PC-9 (cell line): ENCODE measurements at regions not wholly inside any gene's neighbourhood (a gene's known extent, or its start where the extent isn't known, plus 50 kb on each side); places are given as distances from the start of the nearest gene placed in this dataset.

Source experiments
- BruUV-seq: library from RNA; stranded (reverse); fragments of 400-500 nt; replicated peaks from 2 replicates; lab custom pipeline; 2021; lab: Mats Ljungman, UMichigan
- CTCF ChIA-PET: fragments of 300-600 bp; sonication (Branson Sonifier 250); formaldehyde crosslinking; loops from one replicate; lab custom pipeline; 2022; ENCODE audit warnings: antibody characterized with exemption; lab: Charles Lee
- POLR2A ChIA-PET: fragments of 300-600 bp; sonication (Branson Sonifier 250); formaldehyde crosslinking; loops from one replicate; lab custom pipeline; 2022; ENCODE audit warnings: antibody characterized with exemption; ENCODE audit not compliant: unreplicated experiment; lab: Charles Lee
- DNase-seq, 2 experiments: peaks; one replicate each; pipeline versions ENCODE4 v3.0.0 to v3.0.0-alpha.2; 2015 to 2022; ENCODE audit warnings: mixed read lengths in 1 of 2
- H2AFZ ChIP-seq: fragments of 200-600 bp; sonication (generic); 2 replicates; pipeline ENCODE4 v1.8.1; 2017; ENCODE audit warnings: antibody characterized with exemption
- H3F3A ChIP-seq: fragments of 200-600 bp; sonication (generic); 2 replicates; pipeline ENCODE4 v1.8.1; 2017; ENCODE audit warnings: antibody characterized with exemption, mild to moderate bottlenecking, low read depth; ENCODE audit not compliant: insufficient read depth
- H3K27ac ChIP-seq: fragments of 200-600 bp; sonication (generic); 2 replicates; pipeline ENCODE4 v1.6.1; 2016; ENCODE audit warnings: mixed run types
- H3K27me3 ChIP-seq: fragments of 200-600 bp; sonication (generic); 2 replicates; pipeline ENCODE4 v1.6.1; 2016; ENCODE audit warnings: low read depth, mixed run types; ENCODE audit not compliant: insufficient read depth
- H3K36me3 ChIP-seq: fragments of 200-600 bp; sonication (generic); 2 replicates; pipeline ENCODE4 v1.6.1; 2016; ENCODE audit warnings: low read depth, mixed run types
- H3K4me1 ChIP-seq: fragments of 200-600 bp; sonication (generic); replicated peaks from 2 replicates; pipeline ENCODE4 v1.6.1; 2016; ENCODE audit warnings: mixed run types; ENCODE audit not compliant: insufficient read depth
- H3K4me2 ChIP-seq: fragments of 200-600 bp; sonication (generic); 2 replicates; pipeline ENCODE4 v1.6.1; 2017; ENCODE audit warnings: mixed run types
- H3K4me3 ChIP-seq: fragments of 200-600 bp; sonication (generic); 2 replicates; pipeline ENCODE4 v1.6.1; 2016; ENCODE audit warnings: mixed run types
- H3K79me2 ChIP-seq: fragments of 200-600 bp; sonication (generic); 2 replicates; pipeline ENCODE4 v1.6.1; 2017; ENCODE audit warnings: low read depth, mixed run types
- H3K9me2 ChIP-seq: fragments of 200-600 bp; sonication (generic); 2 replicates; pipeline ENCODE4 v1.8.1; 2017; ENCODE audit warnings: mild to moderate bottlenecking; ENCODE audit not compliant: insufficient read depth
- H3K9me3 ChIP-seq: fragments of 200-600 bp; sonication (generic); 2 replicates; pipeline ENCODE4 v1.8.1; 2016; ENCODE audit warnings: low read depth; ENCODE audit not compliant: insufficient read depth
- H4K20me1 ChIP-seq: fragments of 200-600 bp; sonication (generic); 2 replicates; pipeline ENCODE4 v1.8.1; 2017; ENCODE audit not compliant: insufficient read depth
- CTCF ChIP-seq: fragments of 200-600 bp; sonication (generic); conservative IDR thresholded peaks from 2 replicates; pipeline ENCODE4 v1.6.1; 2017; ENCODE audit warnings: mixed run types, antibody characterized with exemption, mild to moderate bottlenecking, moderate library complexity
- EZH2 ChIP-seq: fragments of 200-600 bp; sonication (generic); IDR thresholded peaks from 2 replicates; pipeline ENCODE4 v1.8.0; 2017; ENCODE audit warnings: antibody characterized with exemption, low read depth
- intact Hi-C: fragments of 100-400 bp; cut with micrococcal nuclease; formaldehyde crosslinking; loops from one replicate; pipeline ENCODE4 v1.10.0; 2022; ENCODE audit not compliant: unreplicated experiment

DNA sequence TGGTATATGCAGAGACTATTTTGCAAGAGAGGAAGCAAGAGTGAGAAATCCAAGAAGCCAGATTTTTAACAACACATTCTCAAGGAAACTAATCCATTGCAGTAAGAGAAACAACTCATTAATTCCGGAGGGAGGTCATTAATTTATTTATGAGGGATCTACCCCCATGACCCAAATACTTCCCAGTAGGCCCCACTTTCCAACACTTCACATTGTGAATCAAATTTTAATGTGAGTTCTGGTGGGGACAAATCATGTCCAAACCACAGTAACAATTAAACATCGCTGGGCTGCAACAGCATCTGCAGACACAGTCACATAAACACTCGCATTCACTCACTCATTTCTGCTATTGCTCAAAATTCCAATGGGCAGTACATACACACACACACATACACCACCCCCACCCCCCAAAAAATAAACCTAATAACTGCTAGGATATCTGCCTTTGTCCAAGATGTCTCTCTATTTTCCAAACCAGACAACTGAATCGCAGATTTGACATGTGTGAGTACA lies 1483.7 kb downstream of the PCDH9 start:
- ChIA-PET POLR2A (no interaction called here), CTCF (no interaction called here)

GRCh38 chr13:65744836-65745235 lies 1485.3 kb downstream of the PCDH9 start:
- Histone ChIP-seq H3K27ac (no peak overlapping the region), H3K9me3 (no peaks in the 10 kb centered on the region), H3K4me3 (no peak overlapping the region), H3K4me1 (no peaks in the 10 kb centered on the region), H3K27me3 (no peaks in the 10 kb centered on the region), H3F3A (no peaks in the 10 kb centered on the region), H3K79me2 (no peaks in the 10 kb centered on the region), H3K4me2 (no peak overlapping the region), H3K9me2 (no peaks in the 10 kb centered on the region), H4K20me1 (no peaks in the 10 kb centered on the region), H3K36me3 (no peaks in the 10 kb centered on the region), H2AFZ (no peak overlapping the region)
- CTCF ChIA-PET, result no interaction called here
- POLR2A ChIA-PET, result no interaction called here
- BruUV-seq, result no TSS peak
- TF ChIP-seq CTCF (no peak), EZH2 (no peak)
- DNase-seq, result no peak
- intact Hi-C loops, result no loop called here

More for the DNA sequence above, 1483.7 kb downstream of the PCDH9 start:
- DNase-seq, result no peak
- Histone ChIP-seq H3K9me3 (no peaks in the 10 kb centered on the region), H3K27ac (no peak overlapping the region), H3K4me1 (no peaks in the 10 kb centered on the region), H3K36me3 (no peaks in the 10 kb centered on the region), H3F3A (no peaks in the 10 kb centered on the region), H3K79me2 (no peaks in the 10 kb centered on the region), H3K4me2 (no peak overlapping the region), H4K20me1 (no peaks in the 10 kb centered on the region), H3K9me2 (no peaks in the 10 kb centered on the region), H3K4me3 (no peak overlapping the region), H2AFZ (no peak overlapping the region), H3K27me3 (no peaks in the 10 kb centered on the region)
- intact Hi-C loops, result no loop called here
- no peak for TF ChIP-seq CTCF
- no peak for TF ChIP-seq EZH2
- no TSS peak for BruUV-seq

GRCh38 chr13:65733110-65733509 lies 1497.0 kb downstream of the PCDH9 start:
- H3K4me2 ChIP-seq, result no peak overlapping the region
- CTCF ChIA-PET, result no interaction called here
- no TSS peak for BruUV-seq
- no peak overlapping the region for H2AFZ ChIP-seq
- no peak overlapping the region for H3K4me3 ChIP-seq
- DNase-seq, result no peak
- no peaks in the 10 kb centered on the region for H3F3A ChIP-seq
- no peak overlapping the region for H3K27ac ChIP-seq
- H3K4me1 ChIP-seq, result no peaks in the 10 kb centered on the region
- no peaks in the 10 kb centered on the region for H3K36me3 ChIP-seq
- H3K79me2 ChIP-seq, result no peaks in the 10 kb centered on the region
- no peaks in the 10 kb centered on the region for H3K27me3 ChIP-seq
- intact Hi-C loops, result no loop called here
- no peak for TF ChIP-seq EZH2
- TF ChIP-seq CTCF, result no peak
- no peaks in the 10 kb centered on the region for H4K20me1 ChIP-seq
- POLR2A ChIA-PET, result no interaction called here
- H3K9me3 ChIP-seq, result no peaks in the 10 kb centered on the region
- H3K9me2 ChIP-seq, result no peaks in the 10 kb centered on the region; the same call in 1 of the 2 replicates
